Right hindlimb (tissue), 1 donor: ENCODE measurements at regions not wholly inside any gene's neighbourhood (a gene's known extent, or its start where the extent isn't known, plus 50 kb on each side); places are given as distances from the start of the nearest gene placed in this dataset.
"Not testable (repeated sequence)": the region's sequence is repeated elsewhere in the genome, so short reads cannot be mapped to it uniquely, and the experiment has no call there.

ENCODE experiments used
- DNase-seq: peaks from one replicate; pipeline ENCODE4 v3.0.0-alpha.2; 2018

DNA sequence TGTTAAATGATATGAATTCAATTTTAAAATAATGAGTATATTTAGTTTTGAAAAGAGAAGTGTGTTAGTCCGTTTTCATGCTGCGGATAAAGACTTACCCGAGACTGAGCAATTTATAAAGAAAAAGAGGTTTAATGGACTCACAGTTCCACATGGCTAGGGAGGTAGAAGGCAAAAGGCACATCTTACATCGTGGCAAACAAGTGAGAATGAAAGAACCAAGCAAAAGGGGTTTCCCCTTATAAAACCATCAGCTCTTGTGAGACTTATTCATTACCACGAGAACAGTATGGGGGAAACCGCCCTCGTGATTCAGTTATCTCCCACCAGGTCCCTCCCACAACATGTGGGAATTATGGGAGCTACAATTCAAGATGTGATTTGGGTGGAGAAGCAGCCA, 51.8 kb upstream of the OSMR start:
- not testable (repeated sequence) for DNase-seq

DNA sequence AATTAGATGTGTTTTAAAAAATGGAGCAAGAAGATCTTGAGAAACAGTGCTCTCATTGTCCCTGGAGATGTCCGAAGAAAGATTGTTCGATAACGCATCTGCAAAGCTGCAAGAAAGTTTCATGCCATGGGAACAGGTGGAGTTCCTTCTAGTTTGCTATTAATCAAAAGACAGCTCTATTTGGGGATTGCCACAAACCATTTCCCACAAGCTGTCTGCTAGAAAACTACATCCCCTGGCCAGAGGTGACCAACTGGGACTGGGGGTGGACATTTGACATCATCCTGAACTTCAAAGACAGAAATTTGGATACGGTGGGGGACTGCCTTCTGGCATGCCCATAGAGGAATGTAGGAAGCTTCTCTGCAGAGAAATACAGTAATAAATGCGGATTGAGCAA, 50.8 kb upstream of the OSMR start:
- DNase-seq = no peak

DNA sequence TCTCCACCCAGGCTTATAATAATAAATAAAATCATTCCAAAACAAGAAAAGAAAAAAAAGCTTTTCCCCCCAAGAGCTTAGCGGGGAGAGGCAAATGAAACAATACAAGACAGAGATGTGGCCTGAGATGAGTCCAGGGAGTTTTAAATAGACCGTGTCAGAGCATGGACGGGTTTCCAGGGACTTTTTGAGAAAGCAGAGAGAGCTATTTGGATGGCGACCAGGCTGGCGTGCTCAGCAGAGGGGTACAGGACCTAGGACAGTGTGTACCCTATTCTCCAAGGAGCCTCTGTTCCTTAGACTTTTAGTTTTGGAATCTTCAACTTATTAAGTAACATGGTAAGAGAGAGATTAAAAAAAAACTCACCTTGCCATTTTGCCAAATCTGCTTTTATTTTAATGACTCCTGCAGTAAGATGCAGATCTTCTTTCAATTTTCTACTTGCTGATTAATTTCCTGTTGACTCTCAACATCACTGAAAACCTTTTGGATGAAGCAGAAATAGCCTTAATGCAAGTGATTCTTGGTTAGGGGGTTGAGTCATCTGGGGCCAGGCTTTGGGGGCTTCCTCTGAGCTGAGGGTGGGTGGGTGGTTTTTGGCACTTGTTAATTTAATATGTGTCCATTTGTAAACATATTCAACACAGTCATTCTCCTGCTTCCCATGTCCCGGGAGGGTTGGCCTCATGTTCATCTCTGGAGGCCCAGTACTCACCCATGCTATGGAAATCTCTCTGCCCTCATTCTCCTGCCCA, 49.6 kb upstream of the OSMR start:
- DNase-seq = no peak
